NCI-H2029 (cell line): ENCODE measurements at regions not wholly inside any gene's neighbourhood (a gene's known extent, or its start where the extent isn't known, plus 50 kb on each side); places are given as distances from the start of the nearest gene placed in this dataset.

Experiments
- DNase-seq: peaks from one replicate; lab custom pipeline; 2025; lab: John Stamatoyannopoulos, UW

- DNase-seq: no peak
These were observed 270.5 kb upstream of the PPARGC1A start for GRCh38 chr4:24160358-24160757.

- no peak for DNase-seq
These were observed 268.2 kb upstream of the PPARGC1A start for GRCh38 chr4:24158031-24158430.

GRCh38 chr4:24150034-24150433 is 260.2 kb upstream of the PPARGC1A start:
- no peak for DNase-seq

- DNase-seq: no peak
These were observed 256.3 kb upstream of the PPARGC1A start for GRCh38 chr4:24146127-24146526.

GRCh38 chr4:24145591-24145990 is 255.7 kb upstream of the PPARGC1A start:
- DNase-seq: no peak

- DNase-seq: no peak
These were observed 254.5 kb upstream of the PPARGC1A start for GRCh38 chr4:24144381-24144780.

- no peak for DNase-seq
These were observed 253.9 kb upstream of the PPARGC1A start for GRCh38 chr4:24143741-24144140.

- DNase-seq: no peak
These were observed 252.0 kb upstream of the PPARGC1A start for GRCh38 chr4:24141836-24142235.

GRCh38 chr4:24140892-24141291 is 251.0 kb upstream of the PPARGC1A start:
- no peak for DNase-seq

- peak; percentile 45 for DNase-seq
These were observed 248.1 kb upstream of the PPARGC1A start for GRCh38 chr4:24137671-24138601.

- DNase-seq: no peak
These were observed 242.3 kb upstream of the PPARGC1A start for GRCh38 chr4:24131954-24132673.

- DNase-seq: no peak
These were observed 240.8 kb upstream of the PPARGC1A start for GRCh38 chr4:24130637-24131036.

GRCh38 chr4:24126776-24127175 is 236.9 kb upstream of the PPARGC1A start:
- DNase-seq: no peak

- DNase-seq: no peak
These were observed 231.7 kb upstream of the PPARGC1A start for GRCh38 chr4:24121395-24122175.

GRCh38 chr4:24117975-24118374 is 228.1 kb upstream of the PPARGC1A start:
- DNase-seq: no peak

- no peak for DNase-seq
These were observed 226.3 kb upstream of the PPARGC1A start for GRCh38 chr4:24116107-24116506.

- no peak for DNase-seq
These were observed 225.2 kb upstream of the PPARGC1A start for GRCh38 chr4:24114919-24115500.

- no peak for DNase-seq
These were observed 224.6 kb upstream of the PPARGC1A start for GRCh38 chr4:24114444-24114843.

- DNase-seq: no peak
These were observed 222.6 kb upstream of the PPARGC1A start for GRCh38 chr4:24112466-24112865.

- DNase-seq: no peak
These were observed 218.7 kb upstream of the PPARGC1A start for GRCh38 chr4:24108567-24108966.

- DNase-seq: no peak
These were observed 215.6 kb upstream of the PPARGC1A start for GRCh38 chr4:24105327-24106038.
